HepG2 (cell line): ENCODE measurements at regions not wholly inside any gene's neighbourhood (a gene's known extent, or its start where the extent isn't known, plus 50 kb on each side); places are given as distances from the start of the nearest gene placed in this dataset.

Experiments used
- ARID2 ChIP-seq: sonication (generic); formaldehyde crosslinking; IDR thresholded peaks from 2 replicates; pipeline ENCODE4 v1.8.1; 2022; ENCODE audit warnings: mild to moderate bottlenecking, missing genetic modification reagents, borderline replicate concordance
- CBX2 ChIP-seq, 2 experiments: fragments of 200-600 bp in 1 of 2; sonication (generic); formaldehyde crosslinking in 1 of 2; IDR thresholded peaks; 2 replicates each; pipeline versions ENCODE4 v1.7.0 to v1.8.1; 2018 to 2022; ENCODE audit warnings: low read depth in 2 of 2, low read length in 1 of 2, mild to moderate bottlenecking in 1 of 2, missing genetic modification reagents in 1 of 2
- EP300 ChIP-seq, 3 experiments: sonication (generic) in 1 of 3; formaldehyde crosslinking in 1 of 3; IDR thresholded peaks; 2 replicates each; pipeline versions ENCODE4 v1.5.1 to v1.6.1; 2011 to 2020; ENCODE audit warnings: low read depth in 2 of 3, low read length in 2 of 3, borderline replicate concordance in 1 of 3, improper control_type of control experiment in 1 of 3, mild to moderate bottlenecking in 1 of 3, missing genetic modification reagents in 1 of 3, moderate library complexity in 1 of 3
- ESRRA ChIP-seq: sonication (generic); formaldehyde crosslinking; IDR thresholded peaks from 2 replicates; pipeline ENCODE4 v1.5.1; 2020; ENCODE audit warnings: mild to moderate bottlenecking, low read depth, missing genetic modification reagents
- FLYWCH1 ChIP-seq: sonication (generic); formaldehyde crosslinking; IDR thresholded peaks from 2 replicates; pipeline ENCODE4 v1.8.1; 2023; ENCODE audit warnings: mild to moderate bottlenecking, missing genetic modification reagents
- GFI1 ChIP-seq: sonication (generic); formaldehyde crosslinking; IDR thresholded peaks from 2 replicates; pipeline ENCODE4 v1.5.0; 2020; ENCODE audit warnings: missing genetic modification reagents, mild to moderate bottlenecking, borderline replicate concordance
- GTF3A ChIP-seq: sonication (generic); formaldehyde crosslinking; conservative IDR thresholded peaks from 2 replicates; pipeline ENCODE4 v1.4.0; 2020; ENCODE audit warnings: mild to moderate bottlenecking, missing genetic modification reagents
- KAT8 ChIP-seq: IDR thresholded peaks from 2 replicates; pipeline ENCODE4 v1.6.1; 2016; ENCODE audit warnings: missing genetic modification reagents, missing compliant biosample characterization
- MYC ChIP-seq: sonication (generic); formaldehyde crosslinking; IDR thresholded peaks from 2 replicates; pipeline ENCODE4 v1.9.0; 2021; ENCODE audit warnings: missing genetic modification reagents, borderline replicate concordance
- TCF7 ChIP-seq: sonication (generic); IDR thresholded peaks from 2 replicates; pipeline ENCODE4 v1.6.1; 2016; ENCODE audit warnings: antibody characterized with exemption, low read depth
- TEAD2 ChIP-seq: sonication (generic); formaldehyde crosslinking; IDR thresholded peaks from 2 replicates; pipeline ENCODE4 v1.9.0; 2021; ENCODE audit warnings: missing genetic modification reagents
- TMF1 ChIP-seq: sonication (generic); formaldehyde crosslinking; IDR thresholded peaks from 2 replicates; pipeline ENCODE4 v1.8.1; 2022; ENCODE audit warnings: low read depth, missing genetic modification reagents
- ZMYM2 ChIP-seq: sonication (generic); formaldehyde crosslinking; IDR thresholded peaks from 2 replicates; pipeline ENCODE4 v1.8.0; 2022; ENCODE audit warnings: mild to moderate bottlenecking, missing genetic modification reagents
- ZNF510 ChIP-seq: sonication (generic); formaldehyde crosslinking; IDR thresholded peaks from 2 replicates; pipeline ENCODE4 v1.4.0; 2020; ENCODE audit warnings: low read depth, mild to moderate bottlenecking, missing genetic modification reagents
- ZNF562 ChIP-seq: sonication (generic); formaldehyde crosslinking; IDR thresholded peaks from 2 replicates; pipeline ENCODE4 v1.8.0; 2022; ENCODE audit warnings: missing genetic modification reagents, borderline replicate concordance
- ZNF670 ChIP-seq: sonication (generic); formaldehyde crosslinking; IDR thresholded peaks from 2 replicates; pipeline ENCODE4 v1.8.0; 2022; ENCODE audit warnings: mild to moderate bottlenecking, missing genetic modification reagents, borderline replicate concordance
- TF ChIP-seq, protein P1 (sequence below): sonication (generic); formaldehyde crosslinking; IDR thresholded peaks from 2 replicates; pipeline ENCODE4 v1.4.0; 2020; ENCODE audit warnings: missing genetic modification reagents
- TF ChIP-seq, protein P2 (sequence below): sonication (generic); formaldehyde crosslinking; IDR thresholded peaks from 2 replicates; pipeline ENCODE4 v1.4.0; 2020; ENCODE audit warnings: missing genetic modification reagents
- TF ChIP-seq, protein P3 (sequence below): sonication (generic); formaldehyde crosslinking; IDR thresholded peaks from 2 replicates; pipeline ENCODE4 v1.4.0; 2020; ENCODE audit warnings: mild to moderate bottlenecking, low read depth, missing genetic modification reagents
- TF ChIP-seq, protein P4 (sequence below): fragments of 450-650 bp; IDR thresholded peaks from 2 replicates; pipeline ENCODE4 v1.6.1; 2016

DNA sequence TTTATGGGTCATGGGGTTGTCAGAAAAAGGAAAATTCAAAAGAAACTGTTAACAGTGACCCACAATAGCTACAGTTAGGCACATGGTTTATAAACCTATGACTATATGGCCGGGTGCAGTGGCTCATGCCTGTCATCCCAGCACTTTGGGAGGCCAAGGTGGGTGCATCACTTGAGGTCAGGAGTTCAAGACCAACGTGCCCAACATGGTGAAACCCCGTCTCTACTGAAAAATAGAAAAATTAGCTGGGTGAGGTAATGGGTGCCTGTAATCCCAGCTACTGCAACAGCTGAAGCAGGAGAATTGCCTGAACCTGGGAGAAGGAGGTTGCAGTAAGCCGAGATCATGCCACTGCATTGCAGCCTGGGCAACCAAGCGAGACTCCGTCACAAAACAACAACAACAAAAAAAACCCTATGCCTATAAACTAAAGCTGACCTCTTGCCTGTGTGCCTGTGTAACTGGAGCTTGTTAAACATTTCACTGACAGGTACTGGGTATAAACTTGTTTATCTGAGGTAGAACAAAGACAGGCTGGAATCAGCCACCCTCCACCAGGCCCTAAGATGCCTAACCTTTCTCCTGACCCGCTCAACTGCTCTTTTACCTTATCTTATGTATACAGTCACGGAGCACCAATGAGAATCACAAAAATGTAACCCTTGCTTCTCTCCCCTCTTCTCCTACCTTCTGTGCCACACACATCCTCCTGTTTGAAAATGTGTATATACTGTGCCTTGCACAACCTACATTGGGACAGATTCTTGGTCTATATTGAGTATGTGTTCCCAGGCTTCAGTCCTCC lies 62.9 kb upstream of the ATF7IP2 start (continued):
- TF ChIP-seq ESRRA (CRISPR knock-in tag) (peak; percentile 56), CBX2 (IDR thresholded peaks at IDR 0.05; ENCODE audit: low read depth, low read length) (no peak), CBX2 (CRISPR knock-in tag; IDR thresholded peaks at IDR 0.05; ENCODE audit: low read depth) (no peak), TMF1 (CRISPR knock-in tag) (0 out of 2 replicates have a peak, but pooled peaks have one; percentile 71), TEAD2 (CRISPR knock-in tag) (no peak), FLYWCH1 (no peak), TCF7 (peak; percentile 75), ARID2 (CRISPR knock-in tag) (0 out of 2 replicates have a peak, but pooled peaks have one; percentile 52), ZNF510 (no peak), KAT8 (CRISPR knock-in tag) (peak; percentile 60), GTF3A (no peak), ZNF562 (no peak), EP300 (IDR thresholded peaks at IDR 0.05; ENCODE audit: low read depth in 2 of 2, low read length in 2 of 2) (peak in 1 of 2 experiments; percentile 89; a peak in 2 of 4 replicates), EP300 (CRISPR knock-in tag; IDR thresholded peaks at IDR 0.05; ENCODE audit: borderline replicate concordance) (no peak), ZNF670 (CRISPR knock-in tag) (peak; percentile 48; the same call in 1 of the 2 replicates), GFI1 (CRISPR knock-in tag) (peak; percentile 82), ZMYM2 (CRISPR knock-in tag) (no peak), MYC (CRISPR knock-in tag) (no peak)
- TF ChIP-seq, protein P1, sequence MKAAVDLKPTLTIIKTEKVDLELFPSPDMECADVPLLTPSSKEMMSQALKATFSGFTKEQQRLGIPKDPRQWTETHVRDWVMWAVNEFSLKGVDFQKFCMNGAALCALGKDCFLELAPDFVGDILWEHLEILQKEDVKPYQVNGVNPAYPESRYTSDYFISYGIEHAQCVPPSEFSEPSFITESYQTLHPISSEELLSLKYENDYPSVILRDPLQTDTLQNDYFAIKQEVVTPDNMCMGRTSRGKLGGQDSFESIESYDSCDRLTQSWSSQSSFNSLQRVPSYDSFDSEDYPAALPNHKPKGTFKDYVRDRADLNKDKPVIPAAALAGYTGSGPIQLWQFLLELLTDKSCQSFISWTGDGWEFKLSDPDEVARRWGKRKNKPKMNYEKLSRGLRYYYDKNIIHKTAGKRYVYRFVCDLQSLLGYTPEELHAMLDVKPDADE (CRISPR knock-in tag), result no peak
- TF ChIP-seq, protein P2, sequence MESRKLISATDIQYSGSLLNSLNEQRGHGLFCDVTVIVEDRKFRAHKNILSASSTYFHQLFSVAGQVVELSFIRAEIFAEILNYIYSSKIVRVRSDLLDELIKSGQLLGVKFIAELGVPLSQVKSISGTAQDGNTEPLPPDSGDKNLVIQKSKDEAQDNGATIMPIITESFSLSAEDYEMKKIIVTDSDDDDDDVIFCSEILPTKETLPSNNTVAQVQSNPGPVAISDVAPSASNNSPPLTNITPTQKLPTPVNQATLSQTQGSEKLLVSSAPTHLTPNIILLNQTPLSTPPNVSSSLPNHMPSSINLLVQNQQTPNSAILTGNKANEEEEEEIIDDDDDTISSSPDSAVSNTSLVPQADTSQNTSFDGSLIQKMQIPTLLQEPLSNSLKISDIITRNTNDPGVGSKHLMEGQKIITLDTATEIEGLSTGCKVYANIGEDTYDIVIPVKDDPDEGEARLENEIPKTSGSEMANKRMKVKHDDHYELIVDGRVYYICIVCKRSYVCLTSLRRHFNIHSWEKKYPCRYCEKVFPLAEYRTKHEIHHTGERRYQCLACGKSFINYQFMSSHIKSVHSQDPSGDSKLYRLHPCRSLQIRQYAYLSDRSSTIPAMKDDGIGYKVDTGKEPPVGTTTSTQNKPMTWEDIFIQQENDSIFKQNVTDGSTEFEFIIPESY, result no peak
- TF ChIP-seq, protein P3, sequence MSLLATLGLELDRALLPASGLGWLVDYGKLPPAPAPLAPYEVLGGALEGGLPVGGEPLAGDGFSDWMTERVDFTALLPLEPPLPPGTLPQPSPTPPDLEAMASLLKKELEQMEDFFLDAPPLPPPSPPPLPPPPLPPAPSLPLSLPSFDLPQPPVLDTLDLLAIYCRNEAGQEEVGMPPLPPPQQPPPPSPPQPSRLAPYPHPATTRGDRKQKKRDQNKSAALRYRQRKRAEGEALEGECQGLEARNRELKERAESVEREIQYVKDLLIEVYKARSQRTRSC (CRISPR knock-in tag), result no peak
- TF ChIP-seq, protein P4, sequence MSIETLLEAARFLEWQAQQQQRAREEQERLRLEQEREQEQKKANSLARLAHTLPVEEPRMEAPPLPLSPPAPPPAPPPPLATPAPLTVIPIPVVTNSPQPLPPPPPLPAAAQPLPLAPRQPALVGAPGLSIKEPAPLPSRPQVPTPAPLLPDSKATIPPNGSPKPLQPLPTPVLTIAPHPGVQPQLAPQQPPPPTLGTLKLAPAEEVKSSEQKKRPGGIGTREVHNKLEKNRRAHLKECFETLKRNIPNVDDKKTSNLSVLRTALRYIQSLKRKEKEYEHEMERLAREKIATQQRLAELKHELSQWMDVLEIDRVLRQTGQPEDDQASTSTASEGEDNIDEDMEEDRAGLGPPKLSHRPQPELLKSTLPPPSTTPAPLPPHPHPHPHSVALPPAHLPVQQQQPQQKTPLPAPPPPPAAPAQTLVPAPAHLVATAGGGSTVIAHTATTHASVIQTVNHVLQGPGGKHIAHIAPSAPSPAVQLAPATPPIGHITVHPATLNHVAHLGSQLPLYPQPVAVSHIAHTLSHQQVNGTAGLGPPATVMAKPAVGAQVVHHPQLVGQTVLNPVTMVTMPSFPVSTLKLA, result no peak
